ENCODE measurements at regions not wholly inside any gene's neighbourhood (a gene's known extent, or its start where the extent isn't known, plus 50 kb on each side); places are given as distances from the start of the nearest gene placed in this dataset.

- TF ChIP-seq CTCF (IDR thresholded peaks at IDR 0.05) (no peak), ZFX (IDR thresholded peaks at IDR 0.05; ENCODE audit: borderline replicate concordance) (no peak)
Observed at GRCh38 chr5:92713826-92714225, 867.2 kb downstream of the NR2F1-AS1 start.
